CD14-positive monocyte (primary cell): ENCODE measurements at regions not wholly inside any gene's neighbourhood (a gene's known extent, or its start where the extent isn't known, plus 50 kb on each side); places are given as distances from the start of the nearest gene placed in this dataset.

Experiments
- DNase-seq, 3 donors: peaks; one replicate each; pipeline ENCODE4 v3.0.0-alpha.2; 2011 to 2022
- H2AFZ ChIP-seq: 2 replicates; pipeline ENCODE4 v1.6.0; 2012; ENCODE audit warnings: mild to moderate bottlenecking, low read depth, low read length, inconsistent platforms; ENCODE audit not compliant: insufficient read depth, poor library complexity, severe bottlenecking
- H3K27ac ChIP-seq, 2 donors: 1 replicate in 1 of 2; 2 replicates in 1 of 2; pipeline ENCODE4 v1.5.1; 2012 to 2013; ENCODE audit warnings: low read length in 2 of 2, control low read depth in 1 of 2, inconsistent platforms in 1 of 2, low read depth in 1 of 2, mild to moderate bottlenecking in 1 of 2
- H3K27me3 ChIP-seq, 2 donors: one replicate each; pipeline versions ENCODE4 v1.6.0 to v1.6.1; 2011 to 2013; ENCODE audit warnings: low read length in 2 of 2; ENCODE audit not compliant: control insufficient read depth in 2 of 2, insufficient read depth in 2 of 2
- H3K36me3 ChIP-seq, 2 donors: replicated peaks in 1 of 2; 1 replicate in 1 of 2; 2 replicates in 1 of 2; pipeline versions ENCODE4 v1.5.1 to v1.6.1; 2012 to 2013; ENCODE audit warnings: low read length in 2 of 2, control low read depth in 1 of 2, inconsistent platforms in 1 of 2, mild to moderate bottlenecking in 1 of 2; ENCODE audit not compliant: insufficient read depth in 2 of 2, control insufficient read depth in 1 of 2
- H3K4me1 ChIP-seq, 2 donors: 1 replicate in 1 of 2; 2 replicates in 1 of 2; pipeline versions ENCODE4 v1.5.1 to v1.6.1; 2012 to 2013; ENCODE audit warnings: low read length in 2 of 2, control low read depth in 1 of 2, inconsistent platforms in 1 of 2, mild to moderate bottlenecking in 1 of 2, moderate library complexity in 1 of 2; ENCODE audit not compliant: insufficient read depth in 2 of 2, control insufficient read depth in 1 of 2
- H3K4me2 ChIP-seq: replicated peaks from 2 replicates; pipeline ENCODE3; 2012; ENCODE audit warnings: low read length, moderate library complexity, mild to moderate bottlenecking; ENCODE audit not compliant: poor library complexity, severe bottlenecking; ENCODE audit errors: extremely low read depth
- H3K4me3 ChIP-seq, 3 experiments: fragments of 200-600 bp in 1 of 3; sonication (generic) in 1 of 3; replicated peaks in 1 of 3; 1 replicate in 2 of 3; 2 replicates in 1 of 3; pipeline ENCODE4 v1.5.1; 2011 to 2013; ENCODE audit warnings: low read length in 3 of 3, mild to moderate bottlenecking in 3 of 3, control low read depth in 2 of 3, low read depth in 2 of 3, inconsistent platforms in 1 of 3, moderate library complexity in 1 of 3
- H3K79me2 ChIP-seq: 2 replicates; pipeline ENCODE4 v1.6.0; 2012; ENCODE audit warnings: mild to moderate bottlenecking, control low read depth, inconsistent platforms, low read length, moderate library complexity; ENCODE audit not compliant: insufficient read depth
- H3K9ac ChIP-seq: 2 replicates; pipeline ENCODE4 v1.6.0; 2017; ENCODE audit warnings: low read length, mild to moderate bottlenecking; ENCODE audit not compliant: insufficient read depth, poor library complexity, severe bottlenecking
- H3K9me3 ChIP-seq, 2 donors: replicated peaks in 1 of 2; 1 replicate in 1 of 2; 2 replicates in 1 of 2; pipeline versions ENCODE4 v1.5.1 to v1.6.1; 2012 to 2013; ENCODE audit warnings: low read length in 2 of 2, control low read depth in 1 of 2; ENCODE audit not compliant: control insufficient read depth in 1 of 2, insufficient read depth in 1 of 2
- H4K20me1 ChIP-seq: 2 replicates; pipeline ENCODE4 v1.6.0; 2012; ENCODE audit warnings: mild to moderate bottlenecking, low read length, control low read depth, moderate library complexity; ENCODE audit not compliant: insufficient read depth
- H3K27ac Mint-ChIP-seq, 7 donors: one replicate each; pipeline ENCODE4 v1.8.0; 2020; ENCODE audit warnings: mild to moderate bottlenecking in 7 of 7, mixed read lengths in 7 of 7, moderate library complexity in 6 of 7, inconsistent platforms in 2 of 7
- H3K27me3 Mint-ChIP-seq, 3 donors: one replicate each; pipeline ENCODE4 v1.8.0; 2021 to 2022; ENCODE audit warnings: low read depth in 3 of 3, mild to moderate bottlenecking in 3 of 3, mixed read lengths in 3 of 3, moderate library complexity in 3 of 3, inconsistent platforms in 1 of 3
- H3K36me3 Mint-ChIP-seq, 2 donors: one replicate each; pipeline ENCODE4 v1.8.0; 2020; ENCODE audit warnings: mixed read lengths in 2 of 2, inconsistent platforms in 1 of 2, mild to moderate bottlenecking in 1 of 2
- H3K4me1 Mint-ChIP-seq: one replicate; pipeline ENCODE4 v1.8.0; 2020; ENCODE audit warnings: mild to moderate bottlenecking, mixed read lengths
- H3K4me3 Mint-ChIP-seq, 2 donors: one replicate each; pipeline ENCODE4 v1.8.0; 2020; ENCODE audit warnings: mild to moderate bottlenecking in 2 of 2, mixed read lengths in 2 of 2, moderate library complexity in 1 of 2
- H3K9me3 Mint-ChIP-seq, 7 donors: one replicate each; pipeline ENCODE4 v1.8.0; 2020 to 2022; ENCODE audit warnings: mixed read lengths in 7 of 7, mild to moderate bottlenecking in 6 of 7, moderate library complexity in 6 of 7, inconsistent platforms in 2 of 7
- WGBS: methylation state at CpG from one replicate; pipeline ENCODE4 v1.1.5; 2013; ENCODE audit warnings: missing lambda C conversion rate; ENCODE audit not compliant: insufficient coverage; 5-methylcytosine and 5-hydroxymethylcytosine counted together
- intact Hi-C, 2 donors: fragments of 100-400 bp; cut with micrococcal nuclease; formaldehyde crosslinking; loops; one replicate each; pipeline versions ENCODE4 v1.15.0 to v1.15.1; 2023
- TF ChIP-seq, protein P1 (sequence below): fragments of 200-600 bp; IDR thresholded peaks from one replicate; pipeline ENCODE4 v1.8.0; 2022; ENCODE audit warnings: antibody characterized with exemption, mild to moderate bottlenecking

DNA sequence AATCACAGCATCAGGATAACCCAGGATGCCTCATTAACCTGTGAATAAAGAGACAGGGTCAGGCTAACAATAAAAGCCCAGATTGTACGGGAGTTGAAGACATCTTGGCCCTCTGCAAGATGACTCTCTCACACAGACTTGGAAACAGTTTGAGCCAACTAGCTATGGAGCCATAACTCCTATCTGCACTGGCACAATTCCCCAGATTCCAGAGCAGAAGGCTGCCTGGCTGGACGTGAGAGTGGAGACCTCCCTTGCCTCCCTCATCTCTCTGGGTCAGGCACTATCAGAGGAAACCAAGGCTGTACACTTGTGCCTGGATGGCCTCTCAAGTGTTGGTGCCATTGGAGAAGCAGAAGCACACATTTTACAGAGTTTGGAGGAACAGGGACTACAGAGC, 312.6 kb downstream of the THBS2 start:
- H3K9me3 ChIP-seq, result no peaks in the 10 kb centered on the region
- Mint-ChIP-seq H3K9me3 (no peaks in the 10 kb centered on the region), H3K4me3 (no peak overlapping the region), H3K27me3 (peaks cover 0 to 4% (median 2%) of the 10 kb centered on the region in 3 donors), H3K4me1 (no peaks in the 10 kb centered on the region), H3K36me3 (no peaks in the 10 kb centered on the region), H3K27ac (no peak overlapping the region)
- 100% methylated on average over 2 of the region's 2 CpGs for WGBS
- intact Hi-C loops, result no loop called here
- H3K27ac ChIP-seq, result no peak overlapping the region
- H3K79me2 ChIP-seq, result no peaks in the 10 kb centered on the region
- H3K9ac ChIP-seq, result no peak overlapping the region
- no peaks in the 10 kb centered on the region for H4K20me1 ChIP-seq
- H2AFZ ChIP-seq, result no peak overlapping the region
- H3K4me3 ChIP-seq, result no peak overlapping the region
- DNase-seq, result no peak
- H3K4me1 ChIP-seq, result no peaks in the 10 kb centered on the region
- H3K4me2 ChIP-seq, result no peak overlapping the region
- no peaks in the 10 kb centered on the region for H3K27me3 ChIP-seq
- H3K36me3 ChIP-seq, result no peaks in the 10 kb centered on the region
- TF ChIP-seq, protein P1, sequence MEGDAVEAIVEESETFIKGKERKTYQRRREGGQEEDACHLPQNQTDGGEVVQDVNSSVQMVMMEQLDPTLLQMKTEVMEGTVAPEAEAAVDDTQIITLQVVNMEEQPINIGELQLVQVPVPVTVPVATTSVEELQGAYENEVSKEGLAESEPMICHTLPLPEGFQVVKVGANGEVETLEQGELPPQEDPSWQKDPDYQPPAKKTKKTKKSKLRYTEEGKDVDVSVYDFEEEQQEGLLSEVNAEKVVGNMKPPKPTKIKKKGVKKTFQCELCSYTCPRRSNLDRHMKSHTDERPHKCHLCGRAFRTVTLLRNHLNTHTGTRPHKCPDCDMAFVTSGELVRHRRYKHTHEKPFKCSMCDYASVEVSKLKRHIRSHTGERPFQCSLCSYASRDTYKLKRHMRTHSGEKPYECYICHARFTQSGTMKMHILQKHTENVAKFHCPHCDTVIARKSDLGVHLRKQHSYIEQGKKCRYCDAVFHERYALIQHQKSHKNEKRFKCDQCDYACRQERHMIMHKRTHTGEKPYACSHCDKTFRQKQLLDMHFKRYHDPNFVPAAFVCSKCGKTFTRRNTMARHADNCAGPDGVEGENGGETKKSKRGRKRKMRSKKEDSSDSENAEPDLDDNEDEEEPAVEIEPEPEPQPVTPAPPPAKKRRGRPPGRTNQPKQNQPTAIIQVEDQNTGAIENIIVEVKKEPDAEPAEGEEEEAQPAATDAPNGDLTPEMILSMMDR, result no peak

DNA sequence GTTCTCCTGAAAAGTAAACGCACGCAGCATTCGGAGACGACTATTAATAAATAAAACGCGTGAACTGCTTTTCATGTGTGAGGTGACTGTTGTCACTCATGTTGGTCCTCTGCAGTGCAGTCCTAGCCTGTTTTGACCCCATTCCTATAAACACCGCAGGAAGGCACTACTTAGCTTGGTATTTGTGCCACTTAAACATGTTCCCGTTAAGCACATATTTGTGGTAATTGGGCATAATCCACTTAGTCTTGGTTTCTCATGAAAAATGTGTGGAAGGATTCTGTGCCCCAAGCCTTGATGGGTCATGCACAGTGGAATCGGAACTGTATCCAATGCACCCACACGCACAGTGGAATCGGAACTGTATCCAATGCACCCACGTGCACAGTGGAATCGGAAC, 313.9 kb downstream of the THBS2 start:
- H3K4me2 ChIP-seq, result no peak overlapping the region
- intact Hi-C loops, result no loop called here
- WGBS, result 95% methylated on average over 11 of the region's 13 CpGs
- H2AFZ ChIP-seq, result no peak overlapping the region
- Mint-ChIP-seq H3K4me3 (no peak overlapping the region), H3K36me3 (no peaks in the 10 kb centered on the region), H3K9me3 (no peaks in the 10 kb centered on the region), H3K4me1 (no peaks in the 10 kb centered on the region), H3K27me3 (peaks cover 2 to 12% (median 12%) of the 10 kb centered on the region in 3 donors), H3K27ac (no peak overlapping the region)
- H3K9ac ChIP-seq, result no peak overlapping the region
- H4K20me1 ChIP-seq, result no peaks in the 10 kb centered on the region
- H3K4me3 ChIP-seq, result no peak overlapping the region
- TF ChIP-seq, protein P1, result no peak
- no peak for DNase-seq
- H3K27me3 ChIP-seq, result peaks cover 0 to 7% of the 10 kb centered on the region in 2 donors
- H3K4me1 ChIP-seq, result no peaks in the 10 kb centered on the region
- no peaks in the 10 kb centered on the region for H3K79me2 ChIP-seq
- H3K9me3 ChIP-seq, result no peaks in the 10 kb centered on the region
- H3K27ac ChIP-seq, result no peak overlapping the region
- no peaks in the 10 kb centered on the region for H3K36me3 ChIP-seq
